Endothelial cell of umbilical vein (primary cell): ENCODE measurements at regions not wholly inside any gene's neighbourhood (a gene's known extent, or its start where the extent isn't known, plus 50 kb on each side); places are given as distances from the start of the nearest gene placed in this dataset.
"Not testable (repeated sequence)": the region's sequence is repeated elsewhere in the genome, so short reads cannot be mapped to it uniquely, and the experiment has no call there.

Experiments
- BruUV-seq: library from RNA; stranded (reverse); fragments of 400-500 nt; replicated peaks from 2 replicates; lab custom pipeline; 2021; lab: Mats Ljungman, UMichigan
- CTCF ChIA-PET: fragments of 300-600, 350-600 bp; sonication (Branson Sonifier 250); formaldehyde crosslinking; loops from one replicate; lab custom pipeline; 2021; ENCODE audit warnings: antibody characterized with exemption, inconsistent platforms; lab: Charles Lee
- POLR2A ChIA-PET: fragments of 300-600, 350-600 bp; sonication (Branson Sonifier 250); formaldehyde crosslinking; loops from one replicate; lab custom pipeline; 2021; ENCODE audit warnings: antibody characterized with exemption, inconsistent platforms; lab: Charles Lee
- DNase-seq: peaks from one replicate; pipeline ENCODE4 v3.0.0-alpha.2; 2011; ENCODE audit warnings: low read depth, low spot score
- FAIRE-seq: peaks from 2 replicates; lab custom pipeline; 2011; peaks lifted over from hg19 to GRCh38; lab: Jason Lieb, UNC
- H2AFZ ChIP-seq: 2 replicates; pipeline ENCODE4 v1.6.0; 2012; ENCODE audit warnings: low read depth, low read length, control low read depth, inconsistent platforms
- H3K27ac ChIP-seq: 2 replicates; pipeline ENCODE4 v1.5.1; 2011; ENCODE audit warnings: low read depth, mild to moderate bottlenecking, control low read depth, low read length, moderate library complexity; ENCODE audit not compliant: insufficient read depth
- H3K27me3 ChIP-seq, 2 experiments: 2 replicates each; pipeline versions ENCODE4 v1.6.0 to v1.6.1; 2011; ENCODE audit warnings: low read length in 2 of 2, mixed read lengths in 1 of 2; ENCODE audit not compliant: control insufficient read depth in 2 of 2, insufficient read depth in 2 of 2
- H3K36me3 ChIP-seq, 2 experiments: 2 replicates in 1 of 2; 3 replicates in 1 of 2; pipeline ENCODE4 v1.5.1; 2011; ENCODE audit warnings: low read length in 2 of 2, mild to moderate bottlenecking in 1 of 2, moderate library complexity in 1 of 2; ENCODE audit not compliant: control insufficient read depth in 2 of 2, insufficient read depth in 2 of 2; ENCODE audit errors: extremely low read depth in 1 of 2
- H3K4me1 ChIP-seq: 3 replicates; pipeline ENCODE4 v1.5.1; 2011; ENCODE audit warnings: mild to moderate bottlenecking, low read length; ENCODE audit not compliant: control insufficient read depth, insufficient read depth; ENCODE audit errors: extremely low read depth
- H3K4me2 ChIP-seq: 2 replicates; pipeline ENCODE4 v1.6.1; 2011; ENCODE audit warnings: low read length, control low read depth, mixed read lengths; ENCODE audit not compliant: insufficient read depth
- H3K4me3 ChIP-seq, 3 experiments: fragments of 200-600 bp in 1 of 3; sonication (generic), shearing (Covaris generic) in 1 of 3; replicated peaks in 1 of 3; 2 replicates each; pipeline ENCODE4 v1.5.1; 2011 to 2016; ENCODE audit warnings: control low read depth in 3 of 3, low read length in 3 of 3, mild to moderate bottlenecking in 2 of 3, inconsistent platforms in 1 of 3, low read depth in 1 of 3, moderate library complexity in 1 of 3; ENCODE audit not compliant: insufficient read depth in 1 of 3
- H3K79me2 ChIP-seq: 2 replicates; pipeline ENCODE4 v1.6.0; 2012; ENCODE audit warnings: low read length, inconsistent platforms; ENCODE audit not compliant: control insufficient read depth, insufficient read depth
- H3K9ac ChIP-seq: replicated peaks from 2 replicates; pipeline ENCODE3; 2011; ENCODE audit warnings: low read length, control low read depth; ENCODE audit not compliant: insufficient read depth; ENCODE audit errors: extremely low read depth
- H3K9me1 ChIP-seq: replicated peaks from 3 replicates; pipeline ENCODE4 v1.6.0; 2011; ENCODE audit warnings: mild to moderate bottlenecking, low read length; ENCODE audit not compliant: control insufficient read depth, insufficient read depth; ENCODE audit errors: extremely low read depth
- H3K9me3 ChIP-seq: replicated peaks from 2 replicates; pipeline ENCODE4 v1.5.1; 2012; ENCODE audit warnings: low read length, inconsistent platforms; ENCODE audit not compliant: control insufficient read depth, insufficient read depth
- H4K20me1 ChIP-seq: replicated peaks from 2 replicates; pipeline ENCODE3; 2011; ENCODE audit warnings: mild to moderate bottlenecking, low read length; ENCODE audit not compliant: control insufficient read depth, insufficient read depth; ENCODE audit errors: extremely low read depth
- CTCF ChIP-seq, 2 donors: IDR thresholded peaks; 1 replicate in 1 of 2; 2 replicates in 1 of 2; pipeline ENCODE4 v1.5.1; 2011; ENCODE audit warnings: low read length in 2 of 2, mild to moderate bottlenecking in 2 of 2, moderate library complexity in 2 of 2, control low read depth in 1 of 2, inconsistent platforms in 1 of 2, low read depth in 1 of 2; ENCODE audit not compliant: insufficient read depth in 1 of 2; ENCODE audit errors: extremely low read depth in 1 of 2
- EZH2 ChIP-seq: IDR thresholded peaks from 2 replicates; pipeline ENCODE4 v1.6.1; 2012; ENCODE audit warnings: borderline replicate concordance, low read depth, mild to moderate bottlenecking, moderate library complexity, low read length, inconsistent platforms; ENCODE audit not compliant: severe bottlenecking
- FOS ChIP-seq: IDR thresholded peaks from 2 replicates; pipeline ENCODE4 v1.6.1; 2011; ENCODE audit warnings: mild to moderate bottlenecking, low read length, moderate library complexity, borderline replicate concordance; ENCODE audit not compliant: insufficient read depth
- GATA2 ChIP-seq: IDR thresholded peaks from 2 replicates; pipeline ENCODE4 v1.7.0; 2011; ENCODE audit warnings: low read depth, mild to moderate bottlenecking, moderate library complexity, mixed read lengths, low read length; ENCODE audit not compliant: insufficient read length, insufficient read depth
- JUN ChIP-seq: IDR thresholded peaks from 2 replicates; pipeline ENCODE4 v1.6.1; 2011; ENCODE audit warnings: borderline replicate concordance, low read depth; ENCODE audit not compliant: insufficient read length, insufficient read depth
- MAX ChIP-seq: IDR thresholded peaks from 2 replicates; pipeline ENCODE4 v1.6.1; 2011; ENCODE audit not compliant: insufficient read depth, insufficient read length
- MYC ChIP-seq: IDR thresholded peaks from one replicate; pipeline ENCODE4 v1.6.1; 2011; ENCODE audit warnings: mild to moderate bottlenecking, low read depth, low read length
- POLR2A ChIP-seq: IDR thresholded peaks from 2 replicates; pipeline ENCODE4 v1.6.1; 2012; ENCODE audit warnings: low read depth, mild to moderate bottlenecking, control low read depth, low read length
- POLR2AphosphoS5 ChIP-seq: IDR thresholded peaks from 2 replicates; pipeline ENCODE4 v1.6.1; 2012; ENCODE audit warnings: low read depth, mild to moderate bottlenecking, control low read depth, low read length, moderate library complexity; ENCODE audit not compliant: insufficient read depth
- dilution Hi-C: fragments of 300-500 bp; cut with MboI; formaldehyde crosslinking; loops from one replicate; pipeline ENCODE4 v1.15.0; 2019; ENCODE audit warnings: low sequenced_read_pairs; ENCODE audit not compliant: extremely low pct_ligation_motif_present
- intact Hi-C: fragments of 100-400 bp; cut with micrococcal nuclease; formaldehyde crosslinking; loops from one replicate; pipeline ENCODE4 v1.10.0; 2022

- POLR2A ChIA-PET, result no interaction called here
- no peak for TF ChIP-seq CTCF (IDR thresholded peaks at IDR 0.05; ENCODE audit: extremely low read depth in 1 of 2, insufficient read depth in 1 of 2, low read depth in 1 of 2, low read length in 2 of 2)
- TF ChIP-seq EZH2, result no peak
- TF ChIP-seq MYC, result no peak
- no peak for TF ChIP-seq GATA2
- no peak for TF ChIP-seq POLR2AphosphoS5
- no peak for TF ChIP-seq POLR2A
- no peak for TF ChIP-seq FOS
- no peak for TF ChIP-seq MAX
- TF ChIP-seq JUN, result no peak
These were observed 302.4 kb upstream of the TMTC4 start for GRCh38 chr13:100976993-100977392.

GRCh38 chr13:100975666-100976065, 301.1 kb upstream of the TMTC4 start:
- FAIRE-seq, H3K9me3 ChIP-seq, H3K4me1 ChIP-seq, H4K20me1 ChIP-seq, H3K27ac ChIP-seq, H3K9me1 ChIP-seq, H3K9ac ChIP-seq, DNase-seq, POLR2A ChIA-PET, H3K79me2 ChIP-seq, H3K36me3 ChIP-seq, H3K4me3 ChIP-seq, intact Hi-C loops, H3K27me3 ChIP-seq, H3K4me2 ChIP-seq, BruUV-seq, dilution Hi-C loops, H2AFZ ChIP-seq: not testable (repeated sequence)
- CTCF ChIA-PET, result interaction anchor here (1.2 kb wide), 1 partner anchor 253 kb away, joined by 4 read pairs; no protein-coding TSS in a partner anchor

More at GRCh38 chr13:100976993-100977392, 302.4 kb upstream of the TMTC4 start:
- no peak for DNase-seq
- no peak overlapping the region for H3K4me3 ChIP-seq
- no peaks in the 10 kb centered on the region for H3K27me3 ChIP-seq
- no peak for FAIRE-seq
- intact Hi-C loops, result no loop called here
- H3K27ac ChIP-seq, result no peak overlapping the region
- no peaks in the 10 kb centered on the region for H3K9me1 ChIP-seq
- no peaks in the 10 kb centered on the region for H3K9me3 ChIP-seq
- CTCF ChIA-PET, result no interaction called here
- no TSS peak for BruUV-seq
- dilution Hi-C loops, result no loop called here
- no peaks in the 10 kb centered on the region for H3K4me1 ChIP-seq
- no peak overlapping the region for H3K9ac ChIP-seq
- no peak overlapping the region for H2AFZ ChIP-seq
- no peak overlapping the region for H3K4me2 ChIP-seq
- H4K20me1 ChIP-seq, result no peaks in the 10 kb centered on the region
- no peaks in the 10 kb centered on the region for H3K36me3 ChIP-seq
- no peaks in the 10 kb centered on the region for H3K79me2 ChIP-seq
